Duodenal mucosa (tissue), 2 donors: ENCODE measurements at regions not wholly inside any gene's neighbourhood (a gene's known extent, or its start where the extent isn't known, plus 50 kb on each side); places are given as distances from the start of the nearest gene placed in this dataset.
"Not testable (repeated sequence)": the region's sequence is repeated elsewhere in the genome, so short reads cannot be mapped to it uniquely, and the experiment has no call there.

Source experiments
- H3K27ac ChIP-seq: one replicate; pipeline ENCODE4 v1.7.0; 2013; ENCODE audit warnings: low read depth, low read length
- H3K27me3 ChIP-seq, 2 donors: one replicate each; pipeline ENCODE4 v1.7.0; 2013; ENCODE audit warnings: low read length in 2 of 2, control low read depth in 1 of 2; ENCODE audit not compliant: insufficient read depth in 2 of 2, control insufficient read depth in 1 of 2
- H3K36me3 ChIP-seq, 2 donors: one replicate each; pipeline ENCODE4 v1.7.0; 2013; ENCODE audit warnings: low read length in 2 of 2, control low read depth in 1 of 2; ENCODE audit not compliant: insufficient read depth in 2 of 2, control insufficient read depth in 1 of 2
- H3K4me1 ChIP-seq, 2 donors: one replicate each; pipeline ENCODE4 v1.7.0; 2013; ENCODE audit warnings: low read length in 2 of 2, control low read depth in 1 of 2; ENCODE audit not compliant: insufficient read depth in 2 of 2, control insufficient read depth in 1 of 2
- H3K4me3 ChIP-seq, 2 donors: one replicate each; pipeline ENCODE4 v1.7.0; 2013; ENCODE audit warnings: low read length in 2 of 2, low read depth in 1 of 2
- H3K9ac ChIP-seq, 2 donors: one replicate each; pipeline ENCODE4 v1.7.0; 2013; ENCODE audit warnings: low read length in 2 of 2, low read depth in 1 of 2
- H3K9me3 ChIP-seq, 2 donors: one replicate each; pipeline ENCODE4 v1.7.0; 2013; ENCODE audit warnings: low read length in 2 of 2, control low read depth in 1 of 2; ENCODE audit not compliant: control insufficient read depth in 1 of 2

DNA sequence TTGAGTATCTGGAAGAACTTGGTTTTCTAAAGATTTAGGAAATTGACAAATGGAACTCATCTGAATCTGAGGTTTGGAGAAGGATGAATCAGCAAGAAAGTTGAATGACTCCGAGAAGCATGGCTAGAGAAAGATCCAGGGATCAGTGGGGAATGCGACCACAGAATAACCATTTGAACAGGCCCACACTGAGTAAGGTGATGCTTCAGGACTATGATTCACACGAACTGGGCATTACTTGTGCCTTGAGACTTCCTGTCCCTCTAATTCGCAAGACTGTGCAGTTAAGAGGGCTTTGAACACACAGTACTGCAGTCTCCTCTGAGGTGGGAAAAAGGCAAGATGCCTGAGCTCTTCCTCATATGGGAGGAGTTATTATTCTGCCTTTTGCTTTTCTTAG is 395.5 kb upstream of the POM121L12 start:
- H3K9ac ChIP-seq = no peak overlapping the region

DNA sequence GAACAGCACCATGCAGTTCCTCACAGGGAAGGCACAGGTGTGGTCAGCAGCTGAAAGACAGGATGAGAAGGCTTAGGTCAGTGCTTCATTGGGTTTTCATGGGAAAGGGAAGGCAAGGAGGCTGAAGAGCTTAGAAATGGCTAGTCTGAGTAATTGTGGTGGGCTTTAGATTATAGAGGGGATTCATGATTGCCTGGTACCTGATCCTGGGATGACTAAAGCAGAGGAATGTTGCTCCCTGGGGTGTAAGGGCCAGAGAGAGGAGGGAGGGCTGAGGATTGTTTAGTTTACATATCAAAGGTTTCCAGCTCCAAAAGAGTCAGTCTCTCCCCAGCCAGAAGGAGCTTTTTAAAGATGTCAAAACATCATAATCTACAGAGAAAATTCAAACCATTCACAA is 396.3 kb upstream of the POM121L12 start:
- Histone ChIP-seq H3K27me3 (no peaks in the 10 kb centered on the region), H3K4me3 (no peak overlapping the region), H3K27ac (no peak overlapping the region), H3K4me1 (no peaks in the 10 kb centered on the region), H3K9me3 (no peaks in the 10 kb centered on the region), H3K9ac (no peak overlapping the region), H3K36me3 (no peaks in the 10 kb centered on the region)

More for the DNA sequence above, 395.5 kb upstream of the POM121L12 start:
- no peak overlapping the region for H3K27ac ChIP-seq
- no peak overlapping the region for H3K4me3 ChIP-seq
- H3K27me3 ChIP-seq = no peaks in the 10 kb centered on the region
- no peaks in the 10 kb centered on the region for H3K36me3 ChIP-seq
- H3K4me1 ChIP-seq = no peaks in the 10 kb centered on the region
- H3K9me3 ChIP-seq = no peaks in the 10 kb centered on the region

DNA sequence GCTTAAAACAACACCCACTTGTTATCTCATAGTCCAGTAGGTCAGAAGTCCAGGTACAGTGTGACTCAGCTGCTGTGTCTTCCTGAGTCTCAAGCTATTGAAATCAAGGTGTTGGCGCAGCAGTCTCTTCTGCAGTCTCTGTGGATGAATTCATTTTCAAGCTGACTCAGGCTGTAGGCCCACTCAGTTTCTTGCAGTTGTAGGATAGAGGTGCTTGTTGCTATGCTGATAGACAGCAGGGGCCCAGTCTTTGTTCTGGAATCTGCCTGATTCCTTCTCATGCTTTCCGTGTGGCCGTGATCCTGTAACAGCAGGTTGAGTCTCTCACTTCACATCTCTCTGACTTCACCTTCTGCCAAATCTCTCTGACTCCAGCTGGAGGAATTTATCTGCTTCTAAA is 400.4 kb upstream of the POM121L12 start:
- Histone ChIP-seq H3K9ac (no peak overlapping the region), H3K36me3 (no peaks in the 10 kb centered on the region), H3K4me1 (no peaks in the 10 kb centered on the region), H3K27me3 (no peaks in the 10 kb centered on the region), H3K27ac (no peak overlapping the region), H3K4me3 (no peak overlapping the region), H3K9me3 (no peaks in the 10 kb centered on the region)

DNA sequence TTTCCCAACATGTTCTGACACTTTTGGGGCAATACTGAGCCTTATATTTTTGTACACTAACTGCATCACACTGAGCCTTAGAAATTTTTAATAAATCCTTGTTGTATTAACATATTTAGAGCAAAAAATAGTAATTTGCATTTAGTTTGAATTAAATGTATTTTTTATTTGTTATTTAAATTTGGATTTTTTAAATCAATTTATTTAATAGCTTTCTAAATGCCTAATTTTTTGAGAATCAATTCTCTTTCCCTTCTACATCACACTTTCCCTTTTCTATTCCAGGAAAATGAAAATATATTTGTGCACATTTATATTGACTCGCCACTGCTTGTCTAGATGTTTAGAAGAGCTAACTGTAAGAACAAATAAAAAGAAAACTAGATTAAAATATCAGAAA is 414.6 kb upstream of the POM121L12 start:
- Histone ChIP-seq H3K9me3 (no peaks in the 10 kb centered on the region), H3K9ac (no peak overlapping the region), H3K36me3 (no peaks in the 10 kb centered on the region), H3K4me1 (no peaks in the 10 kb centered on the region), H3K4me3 (no peak overlapping the region), H3K27ac (no peak overlapping the region), H3K27me3 (no peaks in the 10 kb centered on the region)

DNA sequence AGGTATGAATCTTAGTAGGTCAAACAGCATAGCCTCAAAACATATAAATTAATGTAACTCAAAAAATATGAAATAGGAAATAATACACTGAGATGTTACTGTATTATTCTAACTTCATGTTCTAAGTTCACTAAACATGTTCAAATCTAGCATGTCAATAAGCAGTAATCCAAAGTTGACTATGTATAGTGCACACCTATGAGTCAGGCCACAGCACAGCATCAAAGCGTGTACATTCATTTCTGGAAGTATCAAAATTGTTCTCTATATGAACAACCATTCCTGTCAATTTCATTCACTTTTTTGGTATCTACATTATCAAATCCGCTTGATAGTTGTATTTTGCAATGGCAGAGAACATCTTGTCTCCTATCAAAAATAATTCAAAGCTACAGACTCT is 418.9 kb upstream of the POM121L12 start:
- H3K9me3 ChIP-seq = no peaks in the 10 kb centered on the region
- H3K9ac ChIP-seq = no peak overlapping the region
- no peaks in the 10 kb centered on the region for H3K36me3 ChIP-seq
- no peaks in the 10 kb centered on the region for H3K4me1 ChIP-seq
- no peak overlapping the region for H3K27ac ChIP-seq
- no peak overlapping the region for H3K4me3 ChIP-seq
- H3K27me3 ChIP-seq = no peaks in the 10 kb centered on the region

DNA sequence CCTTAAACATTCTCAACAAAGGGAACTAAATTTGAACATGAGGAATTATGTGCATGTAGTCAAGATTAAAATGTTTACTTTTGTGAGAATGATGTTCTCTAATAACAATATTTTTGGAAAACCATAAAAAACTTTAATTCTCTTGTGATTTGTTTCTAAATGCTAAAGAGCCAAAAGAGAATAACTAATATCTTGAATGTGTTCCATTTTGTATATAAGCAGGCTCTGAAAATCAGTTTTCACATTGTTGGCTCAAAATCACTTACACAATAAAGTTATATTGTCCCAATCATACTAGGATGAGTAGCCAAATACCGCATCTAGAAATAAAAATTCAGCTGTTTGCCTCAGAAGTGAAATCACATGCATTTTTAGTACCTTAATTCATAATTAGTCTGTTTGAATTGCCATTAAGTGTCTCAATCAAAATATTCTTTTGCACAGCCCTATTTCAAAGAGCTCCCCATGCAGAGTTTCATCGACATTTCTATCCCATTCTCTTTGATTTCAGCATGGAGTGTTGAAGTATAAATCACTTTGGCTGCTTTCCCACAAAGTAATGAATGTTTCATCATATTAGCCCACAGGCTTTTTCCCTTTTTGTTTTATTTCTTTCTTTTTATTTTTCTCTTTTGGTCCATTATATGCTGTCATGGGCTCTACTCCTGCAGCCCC is 420.3 kb upstream of the POM121L12 start:
- no peaks in the 10 kb centered on the region for H3K4me1 ChIP-seq
- H3K36me3 ChIP-seq = no peaks in the 10 kb centered on the region
- no peak overlapping the region for H3K27ac ChIP-seq
- H3K9ac ChIP-seq = no peak overlapping the region
- H3K9me3 ChIP-seq = no peaks in the 10 kb centered on the region
- H3K4me3 ChIP-seq = no peak overlapping the region
- no peaks in the 10 kb centered on the region for H3K27me3 ChIP-seq

DNA sequence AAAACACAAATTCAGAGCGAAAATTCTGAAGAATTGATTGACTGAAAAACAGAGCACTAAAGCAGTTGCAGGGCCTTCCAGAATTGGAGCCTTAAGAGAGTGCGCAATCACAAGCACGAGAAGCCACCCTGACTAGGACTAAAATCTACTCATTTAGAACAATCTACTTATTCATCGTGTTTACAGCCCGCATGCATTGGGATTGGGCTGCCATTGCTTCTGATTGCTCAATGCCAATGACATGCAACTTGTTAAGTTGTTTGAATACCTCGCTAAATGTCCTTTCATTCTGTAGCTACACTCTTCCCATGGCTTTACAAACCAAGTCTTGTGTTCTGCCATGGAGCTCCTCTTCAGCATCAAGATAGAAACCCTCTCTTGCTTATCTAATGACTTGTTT is 425.9 kb upstream of the POM121L12 start:
- Histone ChIP-seq H3K27me3 (no peaks in the 10 kb centered on the region), H3K27ac (no peak overlapping the region), H3K9me3 (no peaks in the 10 kb centered on the region), H3K4me3 (no peak overlapping the region), H3K9ac (no peak overlapping the region), H3K4me1 (no peaks in the 10 kb centered on the region), H3K36me3 (no peaks in the 10 kb centered on the region)

DNA sequence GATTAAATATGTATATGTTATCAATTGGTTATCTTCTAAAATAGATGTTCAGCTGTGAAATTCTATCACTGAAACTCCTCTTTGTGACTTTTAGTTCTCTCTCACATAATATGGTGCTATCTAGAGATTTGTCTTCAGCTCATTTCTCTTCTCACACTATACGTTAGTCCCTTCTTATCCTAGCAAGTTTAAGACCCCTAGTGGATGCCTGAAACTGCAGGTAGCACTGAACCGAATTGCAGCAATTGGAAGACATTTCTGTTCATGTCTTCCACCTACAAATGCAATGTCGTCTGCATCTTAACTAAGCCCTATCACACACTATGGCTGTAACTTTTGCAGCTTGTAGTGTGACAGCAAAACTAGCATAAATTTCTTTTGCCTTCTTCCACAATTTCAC is 442.7 kb upstream of the POM121L12 start:
- Histone ChIP-seq H3K4me1 (no peaks in the 10 kb centered on the region), H3K36me3 (no peaks in the 10 kb centered on the region), H3K4me3 (no peak overlapping the region), H3K9me3 (peaks cover 0 to 4% of the 10 kb centered on the region in 2 donors), H3K27ac (no peak overlapping the region), H3K27me3 (no peaks in the 10 kb centered on the region), H3K9ac (no peak overlapping the region)

DNA sequence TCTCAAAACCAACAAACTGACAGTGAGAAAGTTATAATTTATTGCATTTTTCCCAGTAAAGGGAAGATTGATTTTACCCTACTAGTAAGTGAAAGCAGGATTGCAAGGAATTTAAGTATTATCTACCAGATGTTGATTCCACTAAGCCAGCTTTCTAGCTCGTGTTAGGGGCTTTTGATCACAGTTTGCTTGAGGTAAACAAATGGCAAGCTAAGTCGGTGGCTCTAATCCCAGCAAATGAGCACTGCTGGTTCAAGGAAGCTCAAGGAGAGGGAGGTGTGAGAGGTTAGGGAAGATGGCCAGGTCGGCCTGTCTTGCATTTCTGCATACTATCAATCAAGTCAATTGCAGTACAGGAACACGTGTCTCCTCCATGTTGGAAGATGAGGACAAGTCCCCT is 448.7 kb upstream of the POM121L12 start:
- Histone ChIP-seq H3K9me3 (no peaks in the 10 kb centered on the region), H3K9ac (no peak overlapping the region), H3K27ac (no peak overlapping the region), H3K27me3 (no peaks in the 10 kb centered on the region), H3K4me1 (no peaks in the 10 kb centered on the region), H3K36me3 (no peaks in the 10 kb centered on the region), H3K4me3 (no peak overlapping the region)

DNA sequence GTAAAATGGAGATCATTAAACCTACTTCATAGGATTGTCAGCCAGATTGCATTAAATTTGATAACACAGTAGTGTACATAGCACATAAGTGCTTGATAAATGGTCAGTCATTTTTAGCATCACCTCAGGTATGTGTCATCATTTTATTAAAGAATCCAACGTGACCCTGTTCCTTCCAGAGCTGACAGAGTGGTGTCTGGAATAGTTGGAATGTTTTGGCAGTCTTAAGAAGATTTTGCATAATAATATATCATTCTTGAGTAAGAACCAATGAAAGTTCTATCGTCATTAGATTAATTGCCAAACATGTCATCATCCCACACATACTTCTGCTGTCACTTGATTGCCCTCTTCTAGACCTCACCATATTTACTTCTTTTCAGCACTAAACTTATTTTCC is 451.4 kb upstream of the POM121L12 start:
- no peak overlapping the region for H3K27ac ChIP-seq
- no peak overlapping the region for H3K9ac ChIP-seq
- H3K9me3 ChIP-seq = no peaks in the 10 kb centered on the region
- H3K4me1 ChIP-seq = no peaks in the 10 kb centered on the region
- no peaks in the 10 kb centered on the region for H3K27me3 ChIP-seq
- H3K4me3 ChIP-seq = no peak overlapping the region
- H3K36me3 ChIP-seq = no peaks in the 10 kb centered on the region

DNA sequence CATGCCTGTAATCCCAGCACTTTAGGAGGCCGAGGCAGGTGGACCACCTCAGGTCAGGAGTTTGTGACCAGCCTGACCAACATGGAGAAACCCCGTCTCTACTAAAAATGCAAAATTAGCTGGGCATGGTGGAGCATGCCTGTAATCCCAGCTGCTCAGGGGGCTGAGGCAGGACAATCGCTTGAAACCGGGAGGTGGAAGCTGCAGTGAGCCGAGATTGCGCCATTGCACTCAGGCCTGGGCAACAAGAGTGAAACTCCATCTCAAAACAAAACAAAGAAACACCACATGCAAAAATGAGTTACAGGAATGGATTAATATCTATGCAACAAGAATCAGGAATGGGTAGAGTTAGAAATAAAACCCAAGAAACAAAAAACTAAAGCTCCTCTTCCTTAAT is 462.3 kb upstream of the POM121L12 start:
- not testable (repeated sequence) for H3K27ac ChIP-seq, H3K9me3 ChIP-seq, H3K27me3 ChIP-seq, H3K4me1 ChIP-seq, H3K36me3 ChIP-seq, H3K4me3 ChIP-seq, H3K9ac ChIP-seq
